ENCODE measurements at regions not wholly inside any gene's neighbourhood (a gene's known extent, or its start where the extent isn't known, plus 50 kb on each side); places are given as distances from the start of the nearest gene placed in this dataset.

DNA sequence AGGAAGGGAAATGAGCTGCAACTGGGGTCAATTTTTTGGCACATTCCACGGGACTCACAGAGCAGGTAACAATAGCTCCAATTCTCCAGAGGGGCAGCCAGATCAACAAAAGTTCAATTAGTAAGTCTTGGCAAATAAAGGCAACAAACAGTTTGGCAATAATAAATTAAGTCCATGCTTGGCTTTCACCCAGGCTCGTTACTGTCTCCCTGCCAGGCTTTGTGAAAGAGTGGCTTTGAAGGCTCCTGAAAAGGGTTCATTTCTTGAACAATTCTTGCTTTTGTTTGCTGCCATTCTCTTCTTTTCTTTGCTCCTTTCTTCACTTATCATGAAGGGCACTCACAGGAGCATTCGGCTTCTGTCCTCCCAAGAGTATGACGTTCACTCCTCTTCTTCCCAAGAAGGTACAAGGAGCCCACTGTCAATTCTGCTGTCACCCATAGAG, 123.3 kb downstream of the APIP start:
- H3K4me2 ChIP-seq (ENCODE audit: low read length) = no peak overlapping the region
- H3K27ac ChIP-seq (ENCODE audit: low read depth, low read length, poor library complexity, severe bottlenecking) = no peak overlapping the region
- ChIA-PET CTCF (ENCODE audit: unreplicated experiment) (no interaction called here), POLR2A (no interaction called here)
- no TSS peak for BruUV-seq (replicated peaks)
- intact Hi-C loops (cut with micrococcal nuclease; ENCODE audit: unreplicated experiment) = no loop called here
- H3K9me3 ChIP-seq (ENCODE audit: low read length) = no peaks in the 10 kb centered on the region
- DNase-seq (ENCODE audit: low spot score) = no peak
- TF ChIP-seq EZH2phosphoT487 (IDR thresholded peaks at IDR 0.05; ENCODE audit: borderline replicate concordance, low read depth, low read length) (no peak), CTCF (conservative IDR thresholded peaks at IDR 0.05; ENCODE audit: low read length) (no peak)
- no peaks in the 10 kb centered on the region for H3K9me2 ChIP-seq (ENCODE audit: insufficient read depth, low read length)
- H4K20me1 ChIP-seq (ENCODE audit: insufficient read depth, low read length) = no peaks in the 10 kb centered on the region
- H3K36me3 ChIP-seq (ENCODE audit: insufficient read depth, low read length) = no peaks in the 10 kb centered on the region
- no peak overlapping the region for H3K4me3 ChIP-seq (ENCODE audit: low read depth, low read length, poor library complexity, severe bottlenecking)
- H3K4me1 ChIP-seq (ENCODE audit: insufficient read depth, low read length, poor library complexity, severe bottlenecking) = no peaks in the 10 kb centered on the region
- H2AFZ ChIP-seq (ENCODE audit: low read length) = no peak overlapping the region
- H3K79me2 ChIP-seq (ENCODE audit: insufficient read depth, low read depth, low read length) = no peaks in the 10 kb centered on the region

DNA sequence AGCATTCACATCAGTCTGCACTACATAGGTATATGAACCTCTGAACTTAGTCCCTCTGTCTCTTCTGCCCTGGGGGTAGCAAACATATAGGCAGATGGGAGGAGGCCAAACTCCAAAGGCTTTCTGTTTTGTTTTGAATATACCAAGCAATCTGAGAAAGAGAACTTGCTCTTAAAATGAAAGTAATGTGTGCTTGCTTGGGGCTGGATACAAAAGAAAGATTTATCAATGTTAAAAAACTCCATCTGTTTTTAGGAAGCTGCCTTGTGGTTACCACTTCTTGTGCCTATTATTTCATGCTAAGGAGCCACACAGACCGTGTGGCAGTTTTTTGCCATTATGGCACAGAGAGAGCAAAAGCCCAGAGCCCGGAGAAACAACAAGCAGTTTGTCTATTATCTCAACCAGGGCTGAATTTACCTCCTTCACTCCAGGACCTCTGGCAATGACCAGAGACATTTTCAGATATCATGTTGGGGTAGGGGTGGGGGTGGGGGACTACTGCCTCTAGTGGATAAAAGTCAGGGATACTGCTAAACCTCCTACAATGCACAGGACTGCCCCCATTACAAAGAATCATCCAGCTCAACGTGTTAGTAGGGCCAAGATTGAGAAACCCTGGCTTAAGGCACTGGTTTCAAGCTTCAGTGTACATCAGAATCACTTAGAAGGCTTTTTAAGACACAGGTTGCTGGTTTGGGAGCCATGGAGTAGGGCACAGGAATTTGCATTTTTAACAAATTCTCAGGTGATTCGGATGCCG, 124.2 kb downstream of the APIP start:
- Histone ChIP-seq H3K4me3 (ENCODE audit: low read depth, low read length, poor library complexity, severe bottlenecking) (no peak overlapping the region), H3K9me2 (ENCODE audit: insufficient read depth, low read length) (no peaks in the 10 kb centered on the region), H3K36me3 (ENCODE audit: insufficient read depth, low read length) (no peaks in the 10 kb centered on the region), H3K4me2 (ENCODE audit: low read length) (no peak overlapping the region), H3K9me3 (ENCODE audit: low read length) (no peaks in the 10 kb centered on the region), H4K20me1 (ENCODE audit: insufficient read depth, low read length) (no peaks in the 10 kb centered on the region), H3K4me1 (ENCODE audit: insufficient read depth, low read length, poor library complexity, severe bottlenecking) (no peaks in the 10 kb centered on the region), H2AFZ (ENCODE audit: low read length) (no peak overlapping the region), H3K27ac (ENCODE audit: low read depth, low read length, poor library complexity, severe bottlenecking) (no peak overlapping the region), H3K79me2 (ENCODE audit: insufficient read depth, low read depth, low read length) (no peaks in the 10 kb centered on the region)
- intact Hi-C loops (cut with micrococcal nuclease; ENCODE audit: unreplicated experiment) = no loop called here
- DNase-seq (ENCODE audit: low spot score) = no peak
- CTCF ChIA-PET (ENCODE audit: unreplicated experiment) = no interaction called here
- no TSS peak for BruUV-seq (replicated peaks)
- POLR2A ChIA-PET = interaction anchor here (1.7 kb wide), 1 partner anchor 11 kb away, joined by 4 read pairs; no protein-coding TSS in a partner anchor
- TF ChIP-seq EZH2phosphoT487 (IDR thresholded peaks at IDR 0.05; ENCODE audit: borderline replicate concordance, low read depth, low read length) = no peak
- TF ChIP-seq CTCF (conservative IDR thresholded peaks at IDR 0.05; ENCODE audit: low read length) = no peak

GRCh38 chr11:34790620-34791019, 125.6 kb downstream of the APIP start:
- DNase-seq (ENCODE audit: low spot score) = no peak
- H4K20me1 ChIP-seq (ENCODE audit: insufficient read depth, low read length) = no peaks in the 10 kb centered on the region
- intact Hi-C loops (cut with micrococcal nuclease; ENCODE audit: unreplicated experiment) = no loop called here
- H3K27ac ChIP-seq (ENCODE audit: low read depth, low read length, poor library complexity, severe bottlenecking) = no peak overlapping the region
- CTCF ChIA-PET (ENCODE audit: unreplicated experiment) = no interaction called here
- POLR2A ChIA-PET = interaction anchor here (0.6 to 1.7 kb wide), 3 partner anchors 13 to 1575 kb away, joined by 3 to 4 read pairs (median 3); no protein-coding TSS in a partner anchor
- H3K4me2 ChIP-seq (ENCODE audit: low read length) = no peak overlapping the region
- no peaks in the 10 kb centered on the region for H3K36me3 ChIP-seq (ENCODE audit: insufficient read depth, low read length)
- H3K9me2 ChIP-seq (ENCODE audit: insufficient read depth, low read length) = no peaks in the 10 kb centered on the region
- H3K9me3 ChIP-seq (ENCODE audit: low read length) = no peaks in the 10 kb centered on the region
- H3K79me2 ChIP-seq (ENCODE audit: insufficient read depth, low read depth, low read length) = no peaks in the 10 kb centered on the region
- no TSS peak for BruUV-seq (replicated peaks)
- peak overlapping the region; percentile 3; the same call in 1 of the 2 replicates for H2AFZ ChIP-seq (ENCODE audit: low read length)
- H3K4me3 ChIP-seq (ENCODE audit: low read depth, low read length, poor library complexity, severe bottlenecking) = no peak overlapping the region
- no peaks in the 10 kb centered on the region for H3K4me1 ChIP-seq (ENCODE audit: insufficient read depth, low read length, poor library complexity, severe bottlenecking)
- no peak for TF ChIP-seq EZH2phosphoT487 (IDR thresholded peaks at IDR 0.05; ENCODE audit: borderline replicate concordance, low read depth, low read length)
- TF ChIP-seq CTCF (conservative IDR thresholded peaks at IDR 0.05; ENCODE audit: low read length) = peak; percentile 24; the same call in 1 of the 2 replicates

All from OCI-LY7 (cell line).